ENCODE measurements at regions not wholly inside any gene's neighbourhood (a gene's known extent, or its start where the extent isn't known, plus 50 kb on each side); places are given as distances from the start of the nearest gene placed in this dataset.

DNA sequence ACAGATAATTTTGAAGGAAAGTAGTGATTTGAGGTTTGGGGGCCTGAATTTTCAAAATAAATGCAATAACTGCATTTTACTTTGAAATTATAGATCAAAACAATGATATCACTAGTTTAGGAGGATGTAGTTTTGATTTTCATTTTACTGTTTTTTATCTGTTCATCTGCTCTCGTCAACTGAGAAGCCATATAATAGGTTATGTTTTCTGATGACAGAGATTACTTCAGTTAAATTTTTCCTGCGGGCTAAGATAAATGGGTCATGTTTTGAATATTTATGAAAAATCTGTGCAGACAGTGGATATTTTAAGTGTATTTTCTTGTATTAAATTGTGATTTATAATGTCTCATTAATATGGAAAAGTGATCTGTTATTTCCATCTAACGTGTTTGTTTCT, 573.4 kb downstream of the CPS1 start:
- Histone ChIP-seq H3K4me1 (peaks cover 0 to 4% (median 0%) of the 10 kb centered on the region in 4 donors), H3K9me3 (no peaks in the 10 kb centered on the region), H3K4me3 (no peak overlapping the region), H3K27me3 (no peaks in the 10 kb centered on the region), H3K27ac (no peak overlapping the region), H3K36me3 (no peaks in the 10 kb centered on the region)
- no peak for DNase-seq (ENCODE audit: low spot score in 2 of 2)
- WGBS, 2 donors: 41 to 50% methylated on average over 3 of the region's 3 CpGs
- TF ChIP-seq POLR2A (IDR thresholded peaks at IDR 0.05): no peak
- TF ChIP-seq, protein P1, sequence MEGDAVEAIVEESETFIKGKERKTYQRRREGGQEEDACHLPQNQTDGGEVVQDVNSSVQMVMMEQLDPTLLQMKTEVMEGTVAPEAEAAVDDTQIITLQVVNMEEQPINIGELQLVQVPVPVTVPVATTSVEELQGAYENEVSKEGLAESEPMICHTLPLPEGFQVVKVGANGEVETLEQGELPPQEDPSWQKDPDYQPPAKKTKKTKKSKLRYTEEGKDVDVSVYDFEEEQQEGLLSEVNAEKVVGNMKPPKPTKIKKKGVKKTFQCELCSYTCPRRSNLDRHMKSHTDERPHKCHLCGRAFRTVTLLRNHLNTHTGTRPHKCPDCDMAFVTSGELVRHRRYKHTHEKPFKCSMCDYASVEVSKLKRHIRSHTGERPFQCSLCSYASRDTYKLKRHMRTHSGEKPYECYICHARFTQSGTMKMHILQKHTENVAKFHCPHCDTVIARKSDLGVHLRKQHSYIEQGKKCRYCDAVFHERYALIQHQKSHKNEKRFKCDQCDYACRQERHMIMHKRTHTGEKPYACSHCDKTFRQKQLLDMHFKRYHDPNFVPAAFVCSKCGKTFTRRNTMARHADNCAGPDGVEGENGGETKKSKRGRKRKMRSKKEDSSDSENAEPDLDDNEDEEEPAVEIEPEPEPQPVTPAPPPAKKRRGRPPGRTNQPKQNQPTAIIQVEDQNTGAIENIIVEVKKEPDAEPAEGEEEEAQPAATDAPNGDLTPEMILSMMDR (IDR thresholded peaks at IDR 0.05): no peak
- TF ChIP-seq EP300 (IDR thresholded peaks at IDR 0.05): no peak

DNA sequence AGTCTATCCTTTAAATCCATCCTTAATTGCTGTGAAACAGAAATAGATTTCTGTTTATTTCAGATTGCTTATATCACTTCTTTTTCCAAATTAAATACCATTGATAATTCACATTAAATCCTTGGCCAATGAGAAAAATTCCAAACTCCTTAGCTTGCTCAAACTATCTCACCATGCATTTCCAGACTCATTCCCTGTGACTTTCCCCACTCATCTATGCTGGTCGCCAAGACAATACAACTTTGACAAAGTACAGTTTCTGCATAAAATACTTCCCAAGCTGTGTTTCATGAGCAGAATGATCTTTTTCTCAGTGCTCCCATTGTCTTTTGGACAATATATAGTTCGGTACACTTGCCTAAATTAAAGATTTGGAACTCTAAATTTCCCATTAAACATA, 575.6 kb downstream of the CPS1 start:
- no peak overlapping the region for H3K27ac ChIP-seq
- WGBS, 2 donors: 65 to 73% methylated on average over 2 of the region's 2 CpGs

DNA sequence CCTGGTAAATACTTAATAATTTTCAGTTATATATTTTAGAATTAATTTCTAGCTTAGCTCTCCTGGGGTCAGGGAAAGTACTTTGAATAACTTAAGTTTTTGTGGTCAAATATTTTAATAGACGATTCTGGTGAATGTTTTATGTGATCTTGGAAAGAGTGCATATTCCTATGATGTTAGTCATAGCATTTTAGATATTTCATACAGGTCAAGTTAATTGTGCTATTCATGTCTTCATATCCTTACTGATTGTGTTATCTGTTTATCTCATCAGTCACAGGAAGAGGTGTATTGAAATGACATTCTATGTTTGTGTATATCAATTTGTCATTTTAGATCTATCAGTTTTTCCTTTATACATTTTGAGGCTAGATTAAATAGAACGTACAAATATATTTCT, 576.2 kb downstream of the CPS1 start:
- Histone ChIP-seq H3K27me3 (no peaks in the 10 kb centered on the region), H3K9me3 (no peaks in the 10 kb centered on the region), H3K4me1 (peaks cover 0 to 4% (median 0%) of the 10 kb centered on the region in 4 donors), H3K36me3 (no peaks in the 10 kb centered on the region), H3K27ac (no peak overlapping the region), H3K4me3 (no peak overlapping the region)
- WGBS, 2 donors: 53% methylated on average over 2 of the region's 2 CpGs
- TF ChIP-seq POLR2A (IDR thresholded peaks at IDR 0.05) (no peak), EP300 (IDR thresholded peaks at IDR 0.05) (no peak)
- TF ChIP-seq, protein P1 (IDR thresholded peaks at IDR 0.05): no peak
- DNase-seq (ENCODE audit: low spot score in 2 of 2): no peak

More for the DNA sequence above, 575.6 kb downstream of the CPS1 start:
- no peaks in the 10 kb centered on the region for H3K27me3 ChIP-seq
- peaks cover 0 to 4% (median 0%) of the 10 kb centered on the region in 4 donors for H3K4me1 ChIP-seq
- no peaks in the 10 kb centered on the region for H3K36me3 ChIP-seq
- no peaks in the 10 kb centered on the region for H3K9me3 ChIP-seq
- TF ChIP-seq, protein P1 (IDR thresholded peaks at IDR 0.05): no peak
- TF ChIP-seq EP300 (IDR thresholded peaks at IDR 0.05) (no peak), POLR2A (IDR thresholded peaks at IDR 0.05) (no peak)
- DNase-seq (ENCODE audit: low spot score in 2 of 2): no peak
- no peak overlapping the region for H3K4me3 ChIP-seq

DNA sequence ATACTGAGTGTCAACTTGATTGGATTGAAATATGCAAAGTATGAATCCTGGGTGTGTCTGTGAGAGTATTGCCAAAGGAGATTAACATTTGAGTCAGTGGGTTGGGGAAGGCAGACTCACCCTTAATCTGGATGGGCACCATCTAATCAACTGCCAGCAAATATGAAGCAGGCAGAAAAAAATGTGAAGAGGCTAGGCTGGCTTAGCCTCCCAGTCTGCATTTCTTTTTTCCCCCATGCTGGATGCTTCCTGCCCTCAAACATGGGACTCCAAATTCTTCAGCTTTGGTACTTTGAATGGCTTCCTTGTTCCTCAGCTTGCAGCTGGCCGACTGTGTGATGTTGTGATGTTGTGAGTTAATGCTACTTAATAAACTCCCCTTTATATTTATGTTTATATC, 577.4 kb downstream of the CPS1 start:
- TF ChIP-seq, protein P1 (IDR thresholded peaks at IDR 0.05): no peak
- TF ChIP-seq POLR2A (IDR thresholded peaks at IDR 0.05): no peak
- no peak for TF ChIP-seq EP300 (IDR thresholded peaks at IDR 0.05)
- WGBS, 2 donors: 33 to 48% methylated on average over 1 of the region's 1 CpG
- Histone ChIP-seq H3K36me3 (no peaks in the 10 kb centered on the region), H3K4me1 (peaks cover 0 to 4% (median 0%) of the 10 kb centered on the region in 4 donors), H3K27ac (no peak overlapping the region), H3K9me3 (no peaks in the 10 kb centered on the region), H3K27me3 (no peaks in the 10 kb centered on the region), H3K4me3 (no peak overlapping the region)
- no peak for DNase-seq (ENCODE audit: low spot score in 2 of 2)

DNA sequence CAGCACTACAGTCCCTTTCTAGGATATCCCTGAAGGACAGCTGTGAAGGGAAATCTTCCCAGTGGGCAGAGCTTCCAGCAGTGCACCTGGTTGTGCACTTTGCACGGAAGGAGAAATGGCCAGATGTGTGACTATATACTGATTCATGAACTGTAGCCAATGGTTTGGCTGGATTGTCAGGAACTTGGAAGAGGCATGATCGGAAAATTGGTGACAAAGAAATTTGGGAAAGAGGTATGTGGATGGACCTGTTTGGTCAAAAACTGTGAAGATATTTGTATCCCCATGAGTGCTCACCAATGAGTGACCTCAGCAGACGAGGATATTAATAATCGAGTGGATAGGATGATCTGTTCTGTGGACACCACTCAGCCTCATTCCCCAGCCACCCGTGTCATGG, 582.2 kb downstream of the CPS1 start:
- 92 to 93% methylated on average over 5 of the region's 5 CpGs for WGBS, 2 donors
- TF ChIP-seq, protein P1 (IDR thresholded peaks at IDR 0.05): no peak
- TF ChIP-seq POLR2A (IDR thresholded peaks at IDR 0.05): no peak
- TF ChIP-seq EP300 (IDR thresholded peaks at IDR 0.05): no peak

More for the DNA sequence above, 582.2 kb downstream of the CPS1 start:
- H3K4me1 ChIP-seq: peaks cover 0 to 3% (median 0%) of the 10 kb centered on the region in 4 donors
- no peak overlapping the region for H3K27ac ChIP-seq
- DNase-seq (ENCODE audit: low spot score in 2 of 2): no peak
- H3K4me3 ChIP-seq: no peak overlapping the region
- H3K27me3 ChIP-seq: no peaks in the 10 kb centered on the region
- H3K36me3 ChIP-seq: no peaks in the 10 kb centered on the region
- no peaks in the 10 kb centered on the region for H3K9me3 ChIP-seq
